ENCODE measurements at regions not wholly inside any gene's neighbourhood (a gene's known extent, or its start where the extent isn't known, plus 50 kb on each side); places are given as distances from the start of the nearest gene placed in this dataset.

GRCh38 chr20:1841554-1842140 lies 53.6 kb upstream of the SIRPA start:
- TF ChIP-seq CTCF (IDR thresholded peaks at IDR 0.05) (no peak), POLR2A (IDR thresholded peaks at IDR 0.05) (no peak)

Data from Peyer's patch (tissue), 4 donors.